Psoas muscle (tissue), 7 donors: ENCODE measurements at regions not wholly inside any gene's neighbourhood (a gene's known extent, or its start where the extent isn't known, plus 50 kb on each side); places are given as distances from the start of the nearest gene placed in this dataset.

Experiments
- ATAC-seq, 4 donors: fragments of 200-7000 bp; cut with Tn5 transposase; one replicate each; pipeline ENCODE4 v1.9.1; 2020; ENCODE audit warnings: moderate library complexity in 3 of 4, mild to moderate bottlenecking in 2 of 4
- DNase-seq, 2 donors: peaks; one replicate each; pipeline ENCODE4 v3.0.0-alpha.2; 2020
- H3K27ac ChIP-seq: fragments of 200-600 bp; one replicate; pipeline ENCODE4 v1.8.0; 2022
- H3K27me3 ChIP-seq, 3 donors: fragments of 200-600 bp in 1 of 3; one replicate each; pipeline versions ENCODE4 v1.6.1 to v1.8.0; 2013 to 2022; ENCODE audit warnings: low read length in 2 of 3, mild to moderate bottlenecking in 2 of 3, moderate library complexity in 1 of 3; ENCODE audit not compliant: insufficient read depth in 3 of 3
- H3K36me3 ChIP-seq, 2 donors: fragments of 200-600 bp in 1 of 2; one replicate each; pipeline versions ENCODE4 v1.6.1 to v1.8.0; 2013 to 2022; ENCODE audit warnings: low read depth in 1 of 2, mild to moderate bottlenecking in 1 of 2, moderate library complexity in 1 of 2; ENCODE audit not compliant: insufficient read depth in 1 of 2
- H3K4me1 ChIP-seq: fragments of 200-600 bp; one replicate; pipeline ENCODE4 v1.8.0; 2022
- H3K4me3 ChIP-seq: fragments of 200-600 bp; one replicate; pipeline ENCODE4 v1.8.0; 2022; ENCODE audit warnings: mild to moderate bottlenecking
- H3K9me3 ChIP-seq: fragments of 200-600 bp; one replicate; pipeline ENCODE4 v1.8.0; 2022
- WGBS, 3 donors: extraction: QIAGEN DNeasy Blood & Tissue Kit; methylation state at CpG; one replicate each; pipeline versions ENCODE4 v1.1.6 to v1.1.7; 2013; 5-methylcytosine and 5-hydroxymethylcytosine counted together
- intact Hi-C, 2 donors: fragments of 100-400 bp; cut with DNase I; formaldehyde crosslinking; loops; one replicate each; pipeline versions ENCODE4 v1.11.0 to v1.14.2; 2022
- TF ChIP-seq, protein P1 (sequence below): fragments of 200-600 bp; IDR thresholded peaks from one replicate; pipeline ENCODE4 v1.8.0; 2022; ENCODE audit warnings: antibody characterized with exemption
- donor health status: healthy with polysubstance abuse.
- donor health status: DM: no; HTN: no; CAD: no; lungs with moderate emphysema.
- donor health status: Bipolar disorder and iron deficiency.
- donor health status: healthy.
- donor health status: DM: yes; HTN: yes; CAD: no.
- donor health status: DM: no; HTN: no; CAD: no.
- donor health status: DM: yes; HTN: yes; CAD: no.

DNA sequence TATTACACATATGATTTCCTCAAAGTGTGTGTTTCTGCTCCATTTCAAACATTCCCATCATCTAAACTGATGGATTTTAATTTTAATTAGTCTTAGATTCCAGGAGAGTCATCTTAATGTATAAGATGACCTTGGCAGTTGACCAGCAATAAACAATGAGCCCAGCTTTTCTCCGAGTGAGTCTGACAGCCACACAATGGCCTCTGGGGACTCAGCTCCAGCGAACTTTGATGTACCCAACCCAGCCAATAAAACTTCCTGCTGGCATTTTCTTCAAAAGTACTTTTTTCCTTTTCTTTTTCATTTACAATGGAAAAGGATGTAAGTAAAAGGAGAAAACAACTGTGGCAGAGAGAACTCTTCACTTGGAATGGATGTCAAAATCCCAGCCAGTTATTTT lies 139.1 kb upstream of the CTBP2 start:
- Histone ChIP-seq H3K9me3 (no peaks in the 10 kb centered on the region), H3K27me3 (no peaks in the 10 kb centered on the region), H3K4me1 (no peaks in the 10 kb centered on the region), H3K36me3 (no peaks in the 10 kb centered on the region), H3K4me3 (no peak overlapping the region), H3K27ac (no peak overlapping the region)
- WGBS, 3 donors = 6 to 9% (median 7%) methylated on average over 2 of the region's 2 CpGs
- TF ChIP-seq, protein P1, sequence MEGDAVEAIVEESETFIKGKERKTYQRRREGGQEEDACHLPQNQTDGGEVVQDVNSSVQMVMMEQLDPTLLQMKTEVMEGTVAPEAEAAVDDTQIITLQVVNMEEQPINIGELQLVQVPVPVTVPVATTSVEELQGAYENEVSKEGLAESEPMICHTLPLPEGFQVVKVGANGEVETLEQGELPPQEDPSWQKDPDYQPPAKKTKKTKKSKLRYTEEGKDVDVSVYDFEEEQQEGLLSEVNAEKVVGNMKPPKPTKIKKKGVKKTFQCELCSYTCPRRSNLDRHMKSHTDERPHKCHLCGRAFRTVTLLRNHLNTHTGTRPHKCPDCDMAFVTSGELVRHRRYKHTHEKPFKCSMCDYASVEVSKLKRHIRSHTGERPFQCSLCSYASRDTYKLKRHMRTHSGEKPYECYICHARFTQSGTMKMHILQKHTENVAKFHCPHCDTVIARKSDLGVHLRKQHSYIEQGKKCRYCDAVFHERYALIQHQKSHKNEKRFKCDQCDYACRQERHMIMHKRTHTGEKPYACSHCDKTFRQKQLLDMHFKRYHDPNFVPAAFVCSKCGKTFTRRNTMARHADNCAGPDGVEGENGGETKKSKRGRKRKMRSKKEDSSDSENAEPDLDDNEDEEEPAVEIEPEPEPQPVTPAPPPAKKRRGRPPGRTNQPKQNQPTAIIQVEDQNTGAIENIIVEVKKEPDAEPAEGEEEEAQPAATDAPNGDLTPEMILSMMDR = no peak
- DNase-seq (no peak), ATAC-seq (no peak)
- intact Hi-C loops = no loop called here

DNA sequence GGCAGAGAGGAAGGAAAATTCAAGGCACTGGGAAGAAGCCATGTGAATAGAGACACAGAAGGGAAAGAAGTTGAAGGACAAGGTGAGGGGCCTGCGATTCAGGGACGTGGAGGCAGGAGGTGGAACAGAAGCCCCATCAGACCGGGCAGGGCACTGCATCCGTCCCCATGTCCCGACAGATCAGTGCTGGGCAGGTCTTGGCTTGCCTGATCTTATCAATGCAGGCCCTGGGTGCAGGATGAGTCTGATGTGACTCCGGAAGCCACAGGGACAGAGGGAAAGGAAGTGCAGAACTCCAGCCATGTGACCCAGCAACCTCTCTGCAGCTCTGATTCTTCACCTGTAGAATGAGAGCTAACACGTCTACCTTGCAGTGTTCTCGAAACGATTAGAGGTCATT lies 136.2 kb upstream of the CTBP2 start:
- DNase-seq (no peak), ATAC-seq (no peak)
- H3K27ac ChIP-seq = no peak overlapping the region
- no peaks in the 10 kb centered on the region for H3K4me1 ChIP-seq
- TF ChIP-seq, protein P1 = no peak
- peaks cover 0 to 3% (median 0%) of the 10 kb centered on the region in 3 donors for H3K27me3 ChIP-seq
- H3K9me3 ChIP-seq = no peaks in the 10 kb centered on the region
- H3K36me3 ChIP-seq = no peaks in the 10 kb centered on the region
- no peak overlapping the region for H3K4me3 ChIP-seq
- intact Hi-C loops = no loop called here
- 85 to 89% (median 86%) methylated on average over 9 of the region's 9 CpGs for WGBS, 3 donors

DNA sequence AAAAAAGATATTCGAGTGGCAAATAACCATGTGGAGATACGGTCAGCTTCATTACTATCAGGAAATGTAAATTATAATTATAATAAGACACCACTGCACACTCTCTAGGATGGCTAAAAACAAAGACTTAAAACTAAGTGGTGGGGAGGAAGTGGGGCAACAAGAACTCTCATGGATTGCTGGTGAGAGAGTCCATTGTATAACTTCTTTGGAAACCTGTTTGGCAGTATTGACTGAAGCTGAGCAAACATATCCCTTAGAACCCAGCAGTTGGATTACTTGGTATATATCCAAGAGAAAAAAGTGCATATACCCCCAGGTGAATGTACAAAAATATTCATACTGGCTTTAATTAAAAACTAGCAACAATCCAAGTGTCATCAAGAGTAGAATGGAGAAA lies 133.7 kb upstream of the CTBP2 start:
- Histone ChIP-seq H3K36me3 (no peaks in the 10 kb centered on the region), H3K27me3 (peaks cover 0 to 9% (median 6%) of the 10 kb centered on the region in 3 donors), H3K4me3 (no peak overlapping the region), H3K9me3 (peaks cover 4% of the 10 kb centered on the region), H3K27ac (no peak overlapping the region), H3K4me1 (no peaks in the 10 kb centered on the region)
- intact Hi-C loops = no loop called here
- TF ChIP-seq, protein P1 = no peak
- 87 to 91% (median 89%) methylated on average over 2 of the region's 2 CpGs for WGBS, 3 donors
- ATAC-seq (no peak), DNase-seq (no peak)

DNA sequence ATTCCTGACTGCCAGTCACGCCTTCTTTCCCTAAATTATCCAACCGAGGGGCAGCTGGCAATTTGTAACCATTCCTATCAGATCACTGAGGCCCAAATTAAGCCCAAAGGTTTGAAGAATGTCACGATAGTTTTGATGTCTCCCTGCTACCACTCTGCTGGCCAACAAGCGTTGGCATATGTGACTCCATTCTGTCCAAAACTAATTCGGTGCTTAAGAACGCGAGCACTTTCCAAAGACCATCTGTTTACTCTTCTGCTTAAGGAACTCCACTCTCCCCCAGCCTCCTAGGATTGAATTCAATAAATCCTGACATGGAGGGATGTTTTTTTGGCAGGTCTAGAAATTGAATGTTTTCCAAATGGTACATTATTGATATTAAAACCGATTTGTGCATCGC lies 131.5 kb upstream of the CTBP2 start:
- DNase-seq (no peak), ATAC-seq (no peak)
- 24 to 43% (median 35%) methylated on average over 9 of the region's 9 CpGs for WGBS, 3 donors
- Histone ChIP-seq H3K36me3 (no peaks in the 10 kb centered on the region), H3K9me3 (peaks cover 9% of the 10 kb centered on the region), H3K27me3 (peaks cover 0 to 9% (median 6%) of the 10 kb centered on the region in 3 donors), H3K27ac (no peak overlapping the region), H3K4me1 (no peaks in the 10 kb centered on the region), H3K4me3 (no peak overlapping the region)
- intact Hi-C loops = no loop called here
- TF ChIP-seq, protein P1 = no peak

DNA sequence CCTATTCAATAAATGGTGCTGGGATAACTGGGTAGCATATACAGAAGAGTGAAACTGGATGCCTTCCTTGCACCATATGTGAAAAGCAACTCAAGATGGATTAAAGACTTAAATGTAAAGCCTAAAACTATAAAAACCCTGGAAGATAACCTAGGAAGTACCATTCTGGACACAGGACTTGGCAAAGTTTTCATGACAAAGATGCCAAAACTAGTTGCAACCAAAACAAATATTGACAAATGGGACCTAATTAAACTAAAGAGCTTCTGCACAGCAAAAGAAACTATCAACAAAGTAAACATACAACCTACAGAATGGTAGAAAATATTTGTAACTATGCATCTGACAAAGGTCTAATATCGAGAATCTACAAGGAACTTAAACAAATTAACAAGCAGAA lies 129.1 kb upstream of the CTBP2 start:
- no peak for DNase-seq
- Histone ChIP-seq H3K4me1 (no peaks in the 10 kb centered on the region), H3K27ac (no peak overlapping the region), H3K36me3 (no peaks in the 10 kb centered on the region), H3K4me3 (no peak overlapping the region), H3K27me3 (peaks cover 0 to 14% (median 6%) of the 10 kb centered on the region in 3 donors), H3K9me3 (peaks cover 9% of the 10 kb centered on the region)
- no peak for ATAC-seq
- 88 to 90% (median 88%) methylated on average over 1 of the region's 1 CpG for WGBS, 3 donors
- TF ChIP-seq, protein P1 = no peak
- intact Hi-C loops = no loop called here
